ENCODE measurements at regions not wholly inside any gene's neighbourhood (a gene's known extent, or its start where the extent isn't known, plus 50 kb on each side); places are given as distances from the start of the nearest gene placed in this dataset.

DNA sequence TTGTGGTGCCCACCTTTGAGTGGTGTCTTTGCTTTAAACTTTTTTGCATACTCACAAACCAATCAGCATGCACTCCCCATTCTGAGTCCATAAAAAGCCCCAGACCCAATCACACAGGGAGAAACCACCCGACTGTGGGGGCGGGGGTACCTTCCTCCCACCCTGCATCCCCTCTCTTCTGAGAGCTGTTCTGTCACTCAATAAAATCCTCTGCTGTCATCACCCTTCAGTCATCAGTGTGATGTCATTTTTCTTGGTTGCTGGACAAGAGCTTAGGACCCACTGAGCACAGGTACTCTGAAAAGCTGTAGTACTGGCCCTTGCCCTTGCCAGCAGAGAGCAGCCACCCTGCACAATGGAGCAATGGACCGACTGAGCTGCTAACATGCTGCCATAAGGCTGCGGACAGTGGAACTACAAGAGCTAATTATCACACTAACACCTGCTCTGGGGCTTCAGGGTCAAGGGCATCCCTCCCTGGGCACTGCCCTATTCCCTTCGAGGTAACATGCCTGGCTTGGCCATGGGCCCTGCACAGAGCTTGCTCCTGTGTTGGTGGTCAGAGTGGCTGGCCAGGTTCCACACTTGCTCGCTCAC lies 62.9 kb upstream of the PGRMC2 start:
- TF ChIP-seq POLR2A (IDR thresholded peaks at IDR 0.05) (no peak), CTCF (IDR thresholded peaks at IDR 0.05) (no peak), EP300 (IDR thresholded peaks at IDR 0.05) (no peak), POLR2AphosphoS5 (IDR thresholded peaks at IDR 0.05) (no peak)

Measured in upper lobe of left lung (tissue), 4 donors.